ENCODE measurements at regions not wholly inside any gene's neighbourhood (a gene's known extent, or its start where the extent isn't known, plus 50 kb on each side); places are given as distances from the start of the nearest gene placed in this dataset.

GRCh38 chr13:62710787-62711186, 1295.1 kb upstream of the PCDH20 start:
- Histone ChIP-seq H3K36me3 (no peaks in the 10 kb centered on the region), H3K9me3 (no peaks in the 10 kb centered on the region)

GRCh38 chr13:62706048-62706447, 1290.4 kb upstream of the PCDH20 start:
- Histone ChIP-seq H3K4me1 (ENCODE audit: control insufficient read depth in 1 of 2, low read depth in 2 of 2) (no peaks in the 10 kb centered on the region), H3K4me3 (no peak overlapping the region), H3K27ac (no peak overlapping the region), H3K9me3 (no peaks in the 10 kb centered on the region), H3K36me3 (no peaks in the 10 kb centered on the region), H3K27me3 (replicated peaks; ENCODE audit: insufficient read depth) (no peaks in the 10 kb centered on the region)
- no peak for ATAC-seq (ENCODE audit: insufficient number of reproducible peaks, low FRiP score, low read depth)
- no peak for DNase-seq (ENCODE audit: low spot score)
- TF ChIP-seq CTCF (IDR thresholded peaks at IDR 0.05), result no peak

More at GRCh38 chr13:62710787-62711186, 1295.1 kb upstream of the PCDH20 start:
- Histone ChIP-seq H3K27ac (no peak overlapping the region), H3K4me1 (ENCODE audit: control insufficient read depth in 1 of 2, low read depth in 2 of 2) (no peaks in the 10 kb centered on the region), H3K4me3 (no peak overlapping the region), H3K27me3 (replicated peaks; ENCODE audit: insufficient read depth) (no peaks in the 10 kb centered on the region)
- DNase-seq (ENCODE audit: low spot score) (no peak), ATAC-seq (ENCODE audit: insufficient number of reproducible peaks, low FRiP score, low read depth) (no peak)
- no peak for TF ChIP-seq CTCF (IDR thresholded peaks at IDR 0.05)

DNA sequence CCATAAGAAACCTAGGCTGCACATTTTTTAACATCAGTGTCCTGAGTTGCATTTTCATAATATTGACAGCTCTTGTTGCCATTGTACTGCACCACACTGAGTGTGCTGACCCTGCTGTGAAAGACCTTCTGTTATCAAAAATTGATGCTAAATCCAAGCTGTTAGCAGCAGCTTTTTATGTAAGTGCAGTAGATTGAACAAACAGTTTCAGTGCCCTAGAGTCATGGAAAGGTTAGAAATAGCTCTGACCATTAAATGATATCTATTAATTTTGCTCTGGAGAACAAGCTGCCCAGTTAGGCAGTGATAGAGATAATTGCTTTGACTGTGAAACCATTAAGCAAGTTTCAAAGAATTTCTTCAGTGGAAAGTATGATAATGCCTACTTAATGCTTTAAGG, 1289.2 kb upstream of the PCDH20 start:
- Histone ChIP-seq H3K4me3 (no peak overlapping the region), H3K27ac (no peak overlapping the region), H3K4me1 (ENCODE audit: control insufficient read depth in 1 of 2, low read depth in 2 of 2) (no peaks in the 10 kb centered on the region), H3K36me3 (no peaks in the 10 kb centered on the region), H3K9me3 (no peaks in the 10 kb centered on the region), H3K27me3 (replicated peaks; ENCODE audit: insufficient read depth) (no peaks in the 10 kb centered on the region)
- no peak for TF ChIP-seq CTCF (IDR thresholded peaks at IDR 0.05)
- ATAC-seq (ENCODE audit: insufficient number of reproducible peaks, low FRiP score, low read depth) (no peak), DNase-seq (ENCODE audit: low spot score) (no peak)

- H3K27me3 ChIP-seq (replicated peaks; ENCODE audit: insufficient read depth), result no peaks in the 10 kb centered on the region
- ATAC-seq (ENCODE audit: insufficient number of reproducible peaks, low FRiP score, low read depth) (no peak), DNase-seq (ENCODE audit: low spot score) (no peak)
- TF ChIP-seq CTCF (IDR thresholded peaks at IDR 0.05), result no peak
- no peak overlapping the region for H3K4me3 ChIP-seq
- no peak overlapping the region for H3K27ac ChIP-seq
- H3K36me3 ChIP-seq, result no peaks in the 10 kb centered on the region
- H3K4me1 ChIP-seq (ENCODE audit: control insufficient read depth in 1 of 2, low read depth in 2 of 2), result no peaks in the 10 kb centered on the region
- no peaks in the 10 kb centered on the region for H3K9me3 ChIP-seq
These were observed 1286.9 kb upstream of the PCDH20 start for GRCh38 chr13:62702502-62702901.

DNA sequence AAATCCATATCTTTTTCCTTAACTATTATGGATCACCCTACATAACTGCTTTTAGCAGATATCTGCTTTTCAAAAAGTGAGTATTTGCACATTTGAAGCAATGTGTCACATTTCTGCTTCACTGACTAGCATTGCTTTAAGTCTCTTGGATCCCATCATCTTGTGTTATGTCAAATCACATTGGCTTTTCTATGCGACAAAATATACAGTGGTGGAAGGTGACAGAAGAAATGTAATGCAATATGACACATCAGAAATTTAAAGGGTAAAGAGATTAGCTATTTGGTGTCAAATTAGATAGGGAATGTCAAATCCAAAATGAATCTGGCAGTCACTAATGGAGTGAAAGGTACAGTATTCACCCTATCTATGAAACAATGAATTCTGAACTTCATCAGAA, 1282.1 kb upstream of the PCDH20 start:
- no peaks in the 10 kb centered on the region for H3K27me3 ChIP-seq (replicated peaks; ENCODE audit: insufficient read depth)
- ATAC-seq (ENCODE audit: insufficient number of reproducible peaks, low FRiP score, low read depth) (no peak), DNase-seq (ENCODE audit: low spot score) (no peak)
- H3K36me3 ChIP-seq, result no peaks in the 10 kb centered on the region
- H3K4me3 ChIP-seq, result no peak overlapping the region
- TF ChIP-seq CTCF (IDR thresholded peaks at IDR 0.05), result no peak
- no peak overlapping the region for H3K27ac ChIP-seq
- no peaks in the 10 kb centered on the region for H3K9me3 ChIP-seq
- no peaks in the 10 kb centered on the region for H3K4me1 ChIP-seq (ENCODE audit: control insufficient read depth in 1 of 2, low read depth in 2 of 2)
